ENCODE measurements at regions not wholly inside any gene's neighbourhood (a gene's known extent, or its start where the extent isn't known, plus 50 kb on each side); places are given as distances from the start of the nearest gene placed in this dataset.
"Not testable (repeated sequence)": the region's sequence is repeated elsewhere in the genome, so short reads cannot be mapped to it uniquely, and the experiment has no call there.

DNA sequence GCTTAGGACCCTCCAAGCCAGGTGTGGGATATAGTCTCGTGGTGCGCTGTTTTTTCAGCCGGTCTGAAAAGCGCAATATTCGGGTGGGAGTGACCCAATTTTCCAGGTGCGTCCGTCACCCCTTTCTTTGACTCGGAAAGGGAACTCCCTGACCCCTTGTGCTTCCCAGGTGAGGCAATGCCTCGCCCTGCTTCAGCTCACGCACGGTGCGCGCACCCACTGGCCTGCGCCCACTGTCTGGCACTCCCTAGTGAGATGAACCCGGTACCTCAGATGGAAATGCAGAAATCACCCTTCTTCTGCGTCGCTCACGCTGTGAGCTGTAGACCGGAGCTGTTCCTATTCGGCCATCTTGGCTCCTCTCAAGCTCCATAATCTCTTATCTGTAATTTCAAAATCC, 408.0 kb downstream of the FAM72C start:
- intact Hi-C loops (cut with micrococcal nuclease); H3K4me1 Mint-ChIP-seq (ENCODE audit: low read depth); DNase-seq (ENCODE audit: low spot score); H3K27me3 Mint-ChIP-seq (ENCODE audit: low read depth); H3K4me3 Mint-ChIP-seq (ENCODE audit: low read depth); H3K27ac Mint-ChIP-seq; H3K9me3 Mint-ChIP-seq; H3K36me3 Mint-ChIP-seq (ENCODE audit: low read depth): not testable (repeated sequence)

DNA sequence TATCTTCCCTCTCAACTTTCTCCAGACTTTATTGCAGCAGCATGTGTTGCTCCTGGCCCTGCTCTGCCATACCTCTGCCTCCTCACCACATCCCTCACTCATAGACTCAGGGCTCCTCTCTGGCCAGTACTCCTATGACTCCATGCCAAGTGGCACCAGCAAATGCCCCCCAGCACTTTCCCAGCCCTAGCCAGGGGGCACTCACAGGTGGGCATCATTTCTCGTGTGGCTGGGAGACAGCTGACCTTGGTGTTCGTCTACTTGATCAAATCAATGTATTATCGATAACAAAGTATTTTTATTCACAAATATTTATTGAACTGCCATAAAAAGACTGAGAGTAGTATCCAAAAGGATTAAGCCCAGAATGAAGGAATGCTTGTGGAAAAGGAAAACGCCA, 418.2 kb downstream of the FAM72C start:
- H3K4me3 Mint-ChIP-seq (ENCODE audit: low read depth) = no peak overlapping the region
- H3K36me3 Mint-ChIP-seq (ENCODE audit: low read depth) = no peaks in the 10 kb centered on the region
- H3K27ac Mint-ChIP-seq = no peak overlapping the region
- DNase-seq (ENCODE audit: low spot score) = no peak
- no peaks in the 10 kb centered on the region for H3K27me3 Mint-ChIP-seq (ENCODE audit: low read depth)
- peaks cover 8% of the 10 kb centered on the region for H3K9me3 Mint-ChIP-seq
- intact Hi-C loops (cut with micrococcal nuclease) = no loop called here
- no peaks in the 10 kb centered on the region for H3K4me1 Mint-ChIP-seq (ENCODE audit: low read depth)

DNA sequence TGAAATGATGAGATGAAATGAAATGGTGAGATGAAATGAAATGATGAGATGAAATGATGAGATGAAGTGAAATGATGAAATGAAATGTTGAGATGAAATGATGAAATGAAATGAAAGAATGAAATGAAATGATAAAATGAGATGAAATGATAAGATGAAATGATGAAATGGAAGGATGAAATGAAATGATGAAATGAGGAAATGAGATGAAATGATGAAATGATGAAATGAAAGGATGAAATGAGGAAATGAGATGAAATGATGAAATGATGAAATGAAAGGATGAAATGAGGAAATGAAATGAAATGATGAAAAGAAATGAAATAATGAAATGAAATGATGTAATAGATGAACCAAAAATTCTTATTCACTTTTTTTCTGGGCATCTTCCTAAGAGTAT, 467.1 kb downstream of the FAM72C start:
- intact Hi-C loops (cut with micrococcal nuclease); DNase-seq (ENCODE audit: low spot score); H3K27ac Mint-ChIP-seq; H3K4me1 Mint-ChIP-seq (ENCODE audit: low read depth); H3K4me3 Mint-ChIP-seq (ENCODE audit: low read depth): not testable (repeated sequence)
- H3K36me3 Mint-ChIP-seq (ENCODE audit: low read depth) = peaks cover 19% of the 10 kb centered on the region
- peaks cover 17% of the 10 kb centered on the region for H3K27me3 Mint-ChIP-seq (ENCODE audit: low read depth)
- H3K9me3 Mint-ChIP-seq = peaks cover 32% of the 10 kb centered on the region

DNA sequence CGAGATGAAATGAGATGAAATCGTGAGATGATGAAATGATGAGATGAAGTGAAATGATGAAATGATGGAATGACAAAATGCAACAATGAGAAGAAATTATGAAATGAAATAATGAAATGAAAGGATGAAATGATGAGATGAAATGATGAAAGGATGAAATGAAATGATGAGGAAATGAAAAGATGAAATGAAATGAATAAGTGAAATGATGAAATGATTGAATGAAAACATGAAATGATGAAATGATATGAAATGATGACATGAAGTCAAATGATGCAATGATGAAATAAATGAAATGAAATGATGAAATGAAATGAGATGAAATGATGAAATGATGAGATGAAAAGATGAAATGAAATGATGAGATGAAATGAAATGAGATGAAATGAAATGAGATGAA, 467.7 kb downstream of the FAM72C start:
- H3K4me1 Mint-ChIP-seq (ENCODE audit: low read depth); H3K27ac Mint-ChIP-seq; DNase-seq (ENCODE audit: low spot score); H3K4me3 Mint-ChIP-seq (ENCODE audit: low read depth); intact Hi-C loops (cut with micrococcal nuclease): not testable (repeated sequence)
- Mint-ChIP-seq H3K27me3 (ENCODE audit: low read depth) (peaks cover 17% of the 10 kb centered on the region), H3K36me3 (ENCODE audit: low read depth) (peaks cover 19% of the 10 kb centered on the region), H3K9me3 (peaks cover 32% of the 10 kb centered on the region)

DNA sequence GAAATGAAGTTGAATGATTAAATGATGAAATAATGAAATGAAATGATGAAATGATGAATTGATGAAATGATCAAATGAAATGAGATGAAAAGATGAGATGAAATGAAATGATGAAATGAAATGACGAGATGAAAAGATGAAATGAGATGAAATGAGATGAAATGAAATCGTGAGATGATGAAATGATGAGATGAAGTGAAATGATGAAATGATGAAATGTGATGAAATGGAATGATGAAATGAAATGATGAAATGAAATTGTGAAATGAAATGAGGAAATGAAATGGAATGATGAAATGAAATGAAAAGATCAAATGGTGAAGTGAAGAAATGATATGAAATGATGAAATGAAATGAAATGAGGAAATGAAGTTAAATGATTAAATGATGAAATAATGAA, 468.7 kb downstream of the FAM72C start:
- H3K4me1 Mint-ChIP-seq (ENCODE audit: low read depth); DNase-seq (ENCODE audit: low spot score); intact Hi-C loops (cut with micrococcal nuclease); H3K4me3 Mint-ChIP-seq (ENCODE audit: low read depth); H3K27ac Mint-ChIP-seq: not testable (repeated sequence)
- Mint-ChIP-seq H3K36me3 (ENCODE audit: low read depth) (peaks cover 19% of the 10 kb centered on the region), H3K9me3 (peaks cover 32% of the 10 kb centered on the region), H3K27me3 (ENCODE audit: low read depth) (peaks cover 17% of the 10 kb centered on the region)

DNA sequence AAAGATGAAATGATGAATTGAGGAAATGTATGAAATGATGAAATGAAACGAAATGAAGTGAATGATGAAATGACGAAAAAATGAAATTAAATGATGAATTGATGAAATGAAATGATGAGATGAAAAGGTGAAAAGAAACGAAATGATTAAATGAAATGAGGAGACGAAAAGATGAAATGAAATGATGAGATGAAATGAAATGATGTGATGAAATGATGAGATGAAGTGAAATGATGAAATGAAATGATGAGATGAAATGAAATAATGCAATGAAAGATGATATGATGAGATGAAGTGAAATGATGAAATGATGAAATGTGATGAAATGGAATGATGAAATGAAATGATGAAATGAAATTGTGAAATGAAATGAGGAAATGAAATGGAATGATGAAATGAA, 469.7 kb downstream of the FAM72C start:
- H3K27ac Mint-ChIP-seq; intact Hi-C loops (cut with micrococcal nuclease); DNase-seq (ENCODE audit: low spot score); H3K4me1 Mint-ChIP-seq (ENCODE audit: low read depth); H3K4me3 Mint-ChIP-seq (ENCODE audit: low read depth): not testable (repeated sequence)
- peaks cover 17% of the 10 kb centered on the region for H3K27me3 Mint-ChIP-seq (ENCODE audit: low read depth)
- H3K36me3 Mint-ChIP-seq (ENCODE audit: low read depth) = peaks cover 19% of the 10 kb centered on the region
- peaks cover 32% of the 10 kb centered on the region for H3K9me3 Mint-ChIP-seq

DNA sequence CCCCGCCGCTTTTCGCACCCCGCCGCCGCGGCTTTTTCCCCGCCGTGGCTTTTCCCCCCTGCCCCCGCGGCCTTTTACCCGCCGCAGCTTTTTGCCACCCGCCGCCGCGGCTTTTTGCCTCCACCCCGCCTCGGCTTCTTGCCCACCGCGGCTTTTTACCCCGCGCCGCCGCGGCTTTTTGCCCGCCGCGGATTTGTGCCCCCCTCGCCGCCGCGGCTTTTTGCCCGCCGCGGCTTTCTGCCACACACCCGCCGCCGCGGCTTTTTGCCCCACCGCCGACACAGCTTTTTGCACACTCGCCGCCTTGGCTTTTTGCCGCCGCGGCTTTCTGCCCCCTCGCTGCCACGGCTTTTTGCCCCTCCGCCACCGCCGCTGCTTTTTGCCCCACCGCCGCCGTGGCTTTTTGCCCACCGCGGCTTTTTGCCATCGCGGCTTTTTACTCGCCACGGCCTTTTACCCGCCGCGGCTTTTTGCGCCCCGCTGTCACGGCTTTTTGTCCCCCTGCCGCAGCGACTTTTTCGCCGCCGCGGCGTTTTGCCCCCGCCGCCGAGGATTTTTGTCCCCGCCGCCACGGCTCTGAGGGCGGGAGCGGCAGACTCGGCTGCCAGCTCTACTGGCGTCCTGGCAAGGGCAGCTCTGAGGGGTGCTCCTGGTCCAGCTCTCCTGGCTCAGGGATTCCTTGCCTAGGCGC, 473.6 kb downstream of the FAM72C start:
- DNase-seq (ENCODE audit: low spot score); H3K27ac Mint-ChIP-seq; H3K4me1 Mint-ChIP-seq (ENCODE audit: low read depth); intact Hi-C loops (cut with micrococcal nuclease); H3K4me3 Mint-ChIP-seq (ENCODE audit: low read depth): not testable (repeated sequence)
- Mint-ChIP-seq H3K36me3 (ENCODE audit: low read depth) (peaks cover 14% of the 10 kb centered on the region), H3K27me3 (ENCODE audit: low read depth) (peaks cover 13% of the 10 kb centered on the region), H3K9me3 (peaks cover 17% of the 10 kb centered on the region)

DNA sequence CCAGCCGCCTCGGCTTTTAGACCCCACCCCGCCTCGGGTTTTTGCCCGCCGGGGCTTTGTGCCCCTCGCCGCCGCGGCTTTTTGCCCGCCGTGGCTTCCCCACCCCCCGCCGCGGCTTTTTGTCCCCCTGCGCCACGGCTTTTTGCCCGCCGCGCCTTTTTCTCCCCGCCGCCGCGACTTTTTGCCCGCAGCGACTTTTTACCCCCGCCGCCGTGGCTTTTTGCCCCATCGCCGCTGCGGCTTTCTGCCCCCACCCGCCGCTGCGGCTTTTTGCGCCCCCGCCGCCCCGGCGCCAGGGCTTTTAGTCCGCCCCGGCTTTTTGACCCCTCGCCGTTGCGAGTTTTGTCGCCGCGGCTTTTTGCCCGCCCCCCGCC, 474.4 kb downstream of the FAM72C start:
- Mint-ChIP-seq H3K4me1 (ENCODE audit: low read depth) (no peaks in the 10 kb centered on the region), H3K27ac (no peak overlapping the region)
- no peak for DNase-seq (ENCODE audit: low spot score)

DNA sequence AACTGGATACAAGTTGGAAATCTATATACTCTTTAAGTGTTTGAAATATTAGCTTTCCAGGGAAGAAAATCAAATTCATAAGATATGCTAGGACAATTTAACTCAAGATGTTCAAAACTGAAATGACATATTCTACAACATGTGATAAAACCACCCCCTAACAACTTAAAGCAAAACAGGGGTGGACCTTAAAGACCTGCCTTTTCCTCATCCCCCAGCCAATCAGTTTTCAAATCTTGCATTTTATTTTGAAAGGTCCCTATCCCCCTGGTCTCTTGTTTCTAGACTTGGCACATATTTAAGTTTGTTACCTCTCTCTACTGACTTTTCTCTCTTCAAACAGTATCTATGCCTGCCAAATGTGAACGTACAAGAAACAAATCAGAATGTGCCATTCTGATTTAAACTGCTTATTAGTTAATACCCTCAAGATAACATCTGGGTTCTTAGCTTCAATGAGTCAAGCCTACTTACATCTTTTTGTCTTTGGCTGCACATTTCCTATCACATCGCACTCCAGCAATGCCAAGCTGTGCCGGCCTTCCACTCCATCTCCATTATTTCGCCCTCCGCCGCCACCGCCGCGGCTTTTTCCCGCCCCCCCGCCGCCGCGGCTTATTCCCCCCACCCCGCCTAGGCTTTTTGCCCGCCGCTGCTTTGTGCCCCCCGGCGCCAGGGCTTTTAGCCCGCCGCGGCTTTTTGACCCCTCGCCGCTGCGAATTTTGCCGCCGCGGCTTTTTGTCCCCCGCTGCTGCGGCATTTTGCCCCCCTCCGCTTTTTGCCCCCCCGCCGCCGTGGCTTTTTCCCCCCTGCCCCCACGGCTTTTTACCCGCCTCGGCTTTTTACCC, 475.0 kb downstream of the FAM72C start:
- H3K36me3 Mint-ChIP-seq (ENCODE audit: low read depth); H3K4me1 Mint-ChIP-seq (ENCODE audit: low read depth); DNase-seq (ENCODE audit: low spot score); H3K27me3 Mint-ChIP-seq (ENCODE audit: low read depth); intact Hi-C loops (cut with micrococcal nuclease); H3K9me3 Mint-ChIP-seq; H3K27ac Mint-ChIP-seq; H3K4me3 Mint-ChIP-seq (ENCODE audit: low read depth): not testable (repeated sequence)

More for the DNA sequence above, 474.4 kb downstream of the FAM72C start:
- Mint-ChIP-seq H3K36me3 (ENCODE audit: low read depth) (peaks cover 6% of the 10 kb centered on the region), H3K27me3 (ENCODE audit: low read depth) (peaks cover 6% of the 10 kb centered on the region), H3K4me3 (ENCODE audit: low read depth) (no peak overlapping the region), H3K9me3 (peaks cover 9% of the 10 kb centered on the region)
- intact Hi-C loops (cut with micrococcal nuclease) = no loop called here
